Hypothalamus (tissue), 51 donors: ENCODE measurements at regions not wholly inside any gene's neighbourhood (a gene's known extent, or its start where the extent isn't known, plus 50 kb on each side); places are given as distances from the start of the nearest gene placed in this dataset.

Experiments
- DNase-seq, 51 donors: peaks; one replicate each; lab custom pipeline; 2025; lab: John Stamatoyannopoulos, UW

- DNase-seq = no peak
These were observed 588.3 kb upstream of the DIPK2B start for GRCh38 chrX:45788941-45789348.

- DNase-seq = no peak
These were observed 587.6 kb upstream of the DIPK2B start for GRCh38 chrX:45788315-45788714.

GRCh38 chrX:45784590-45784989 lies 583.9 kb upstream of the DIPK2B start:
- DNase-seq = no peak

- no peak for DNase-seq
These were observed 582.3 kb upstream of the DIPK2B start for GRCh38 chrX:45783002-45783401.

- no peak for DNase-seq
These were observed 581.4 kb upstream of the DIPK2B start for GRCh38 chrX:45781901-45782553.

GRCh38 chrX:45778616-45779015 lies 577.9 kb upstream of the DIPK2B start:
- no peak for DNase-seq

- DNase-seq = no peak
These were observed 576.7 kb upstream of the DIPK2B start for GRCh38 chrX:45777366-45777765.

GRCh38 chrX:45775468-45775867 lies 574.8 kb upstream of the DIPK2B start:
- DNase-seq = no peak

GRCh38 chrX:45774961-45775360 lies 574.3 kb upstream of the DIPK2B start:
- DNase-seq = peak in 1 of 51 donors; percentile 10

GRCh38 chrX:45773572-45773971 lies 572.9 kb upstream of the DIPK2B start:
- DNase-seq = no peak

GRCh38 chrX:45771560-45772340 lies 571.1 kb upstream of the DIPK2B start:
- DNase-seq = peak in 1 of 51 donors; percentile 0

GRCh38 chrX:45771114-45771513 lies 570.4 kb upstream of the DIPK2B start:
- peak in 1 of 51 donors; percentile 18 for DNase-seq

- DNase-seq = peak in 21 of 51 donors; percentile 0 to 37 (median 4)
These were observed 569.3 kb upstream of the DIPK2B start for GRCh38 chrX:45769761-45770582.

GRCh38 chrX:45768666-45769236 lies 568.1 kb upstream of the DIPK2B start:
- no peak for DNase-seq

GRCh38 chrX:45766981-45767501 lies 566.4 kb upstream of the DIPK2B start:
- no peak for DNase-seq

GRCh38 chrX:45765767-45766166 lies 565.1 kb upstream of the DIPK2B start:
- DNase-seq = no peak

- no peak for DNase-seq
These were observed 564.6 kb upstream of the DIPK2B start for GRCh38 chrX:45765281-45765680.

GRCh38 chrX:45762699-45763647 lies 562.3 kb upstream of the DIPK2B start:
- no peak for DNase-seq

- DNase-seq = no peak
These were observed 561.2 kb upstream of the DIPK2B start for GRCh38 chrX:45761920-45762319.
